Superior temporal gyrus (tissue), 1 donor: ENCODE measurements at regions not wholly inside any gene's neighbourhood (a gene's known extent, or its start where the extent isn't known, plus 50 kb on each side); places are given as distances from the start of the nearest gene placed in this dataset.
"Not testable (repeated sequence)": the region's sequence is repeated elsewhere in the genome, so short reads cannot be mapped to it uniquely, and the experiment has no call there.

Experiments
- DNase-seq: peaks from one replicate; pipeline ENCODE4 v3.0.0-alpha.2; 2016; ENCODE audit errors: extremely low spot score

GRCh38 chr7:32681174-32681518 is 185.9 kb downstream of the AVL9 start:
- no peak for DNase-seq

- DNase-seq: no peak
These were observed 185.2 kb downstream of the AVL9 start for GRCh38 chr7:32680259-32681173.

GRCh38 chr7:32679192-32679591 is 183.9 kb downstream of the AVL9 start:
- DNase-seq: no peak

GRCh38 chr7:32677593-32677992 is 182.3 kb downstream of the AVL9 start:
- DNase-seq: no peak

DNA sequence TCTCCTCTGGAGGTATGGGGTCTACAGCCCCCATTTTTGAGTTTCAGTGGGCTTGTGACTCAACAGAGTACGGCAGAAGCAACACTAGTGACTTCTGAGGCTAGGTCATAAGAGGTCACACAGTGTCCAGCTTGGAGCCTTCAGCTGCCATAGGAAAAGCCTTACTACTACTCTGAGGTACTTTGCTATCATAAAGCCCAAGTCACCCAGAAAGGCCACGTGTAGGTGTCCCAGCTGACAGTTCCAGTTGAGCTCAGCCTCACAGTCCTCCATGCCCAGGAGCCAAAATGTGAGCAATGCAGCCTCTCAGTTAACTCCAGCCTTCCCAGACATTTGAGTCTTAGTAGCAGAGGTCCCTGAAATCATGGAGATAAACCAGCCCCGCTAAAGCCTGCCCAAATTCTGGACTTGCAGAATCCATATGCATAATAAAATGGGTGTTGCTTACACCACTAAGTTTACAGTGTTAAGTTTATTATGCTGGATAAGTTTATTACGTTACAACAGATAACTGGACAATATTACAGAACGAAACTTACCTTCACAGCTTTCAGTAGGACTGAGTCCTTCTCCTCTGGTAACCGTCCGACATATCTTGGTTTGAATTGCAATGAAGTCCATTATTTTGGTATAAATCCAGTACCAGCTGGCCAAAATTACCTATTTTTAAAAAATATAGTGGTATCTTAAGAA is 181.1 kb downstream of the AVL9 start:
- no peak for DNase-seq

DNA sequence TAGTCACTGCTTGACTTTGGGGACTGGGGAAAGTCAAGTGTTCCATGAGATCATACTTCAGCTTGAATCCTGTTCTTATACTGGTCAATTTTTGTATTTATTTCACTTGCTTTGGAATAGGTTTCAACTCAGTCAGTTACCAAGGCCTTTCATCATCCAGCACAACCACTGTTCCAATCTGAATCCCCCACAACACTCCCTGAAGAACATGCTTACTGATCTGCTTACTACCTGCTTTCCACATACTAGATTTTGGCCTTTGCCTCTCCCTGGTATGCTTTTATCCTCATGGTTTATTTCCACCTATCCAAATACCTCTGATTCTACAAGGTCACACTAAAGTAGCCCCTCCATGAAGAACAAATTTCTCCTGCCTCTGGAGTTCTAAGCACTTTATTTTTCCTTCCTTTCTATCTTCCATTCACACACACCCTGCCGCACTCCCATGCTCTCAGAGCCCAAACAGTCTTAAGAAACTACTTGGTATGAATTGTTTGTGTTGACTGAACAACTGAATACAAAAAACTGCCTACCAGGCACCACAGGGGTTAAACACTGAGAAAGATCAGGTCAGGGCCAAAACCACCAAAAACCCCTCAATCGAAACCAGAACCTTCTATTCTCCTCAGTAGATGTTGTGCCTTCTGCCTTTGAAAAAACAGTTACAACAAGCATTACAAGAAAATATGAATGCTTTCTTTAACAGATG is 178.1 kb downstream of the AVL9 start:
- DNase-seq: no peak

DNA sequence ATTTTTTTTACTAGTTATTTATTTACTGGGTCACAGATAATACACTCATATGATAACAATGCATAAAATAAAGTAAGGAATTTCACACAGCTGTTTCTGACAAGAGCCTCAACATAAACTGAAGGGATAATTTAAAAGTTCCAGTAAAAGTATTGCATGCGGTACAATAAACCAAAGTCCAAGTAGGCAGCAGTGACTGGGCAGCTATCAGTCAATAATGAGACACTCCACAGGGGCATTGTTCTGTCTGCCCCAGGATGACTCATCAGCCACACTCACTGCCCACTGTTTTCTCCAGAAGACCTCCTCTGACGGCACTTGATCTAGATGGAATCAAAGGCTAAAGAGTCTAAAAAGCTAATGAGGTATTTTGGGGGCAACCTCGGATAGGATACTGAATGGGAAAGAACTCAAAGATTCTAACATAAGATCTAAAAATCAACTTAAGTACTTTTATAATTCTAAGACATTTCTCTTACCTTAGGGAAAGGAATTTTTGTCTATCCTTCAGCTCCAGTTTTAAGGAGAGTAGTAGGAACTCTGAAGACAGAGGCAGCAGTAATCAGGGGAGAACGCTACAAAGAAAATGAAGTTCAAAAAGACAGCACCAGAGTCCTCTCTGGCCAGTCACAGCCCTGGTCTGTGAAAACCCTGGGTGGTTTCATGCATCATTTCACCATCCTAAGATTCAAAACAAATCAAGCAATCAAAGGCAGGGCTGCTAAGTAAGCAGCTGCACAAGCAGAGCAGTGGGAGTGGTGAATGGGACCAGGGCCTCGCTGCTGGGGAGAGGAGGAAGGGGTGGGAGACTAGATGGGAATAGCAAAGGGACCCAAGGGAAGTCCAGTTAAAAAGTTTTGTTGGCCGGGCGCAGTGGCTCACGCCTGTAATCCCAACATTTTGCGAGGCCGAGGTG is 175.1 kb downstream of the AVL9 start:
- no peak for DNase-seq

- not testable (repeated sequence) for DNase-seq
These were observed 174.0 kb downstream of the AVL9 start for GRCh38 chr7:32669173-32669870.

- DNase-seq: not testable (repeated sequence)
These were observed 173.3 kb downstream of the AVL9 start for GRCh38 chr7:32668387-32669097.

DNA sequence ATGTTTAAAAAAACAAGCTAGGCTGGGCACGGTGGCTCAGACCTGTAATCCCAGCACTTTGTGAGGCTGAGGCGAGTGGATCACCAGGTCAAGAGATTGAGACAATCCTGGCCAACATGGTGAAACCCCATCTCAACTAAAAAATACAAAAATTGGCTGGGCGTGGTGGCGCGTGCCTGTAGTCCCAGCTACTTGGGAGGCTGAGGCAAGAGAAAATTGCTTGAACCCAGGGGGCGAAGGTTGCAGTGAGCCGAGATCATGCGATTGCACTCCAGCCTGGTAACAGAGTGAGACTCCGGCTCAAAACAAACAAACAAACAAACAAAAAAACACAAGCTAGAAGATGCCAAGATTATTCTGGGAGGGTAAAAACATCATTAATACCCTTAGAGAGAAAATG is 172.3 kb downstream of the AVL9 start:
- DNase-seq: not testable (repeated sequence)

GRCh38 chr7:32663805-32664211 is 168.5 kb downstream of the AVL9 start:
- DNase-seq: not testable (repeated sequence)

DNA sequence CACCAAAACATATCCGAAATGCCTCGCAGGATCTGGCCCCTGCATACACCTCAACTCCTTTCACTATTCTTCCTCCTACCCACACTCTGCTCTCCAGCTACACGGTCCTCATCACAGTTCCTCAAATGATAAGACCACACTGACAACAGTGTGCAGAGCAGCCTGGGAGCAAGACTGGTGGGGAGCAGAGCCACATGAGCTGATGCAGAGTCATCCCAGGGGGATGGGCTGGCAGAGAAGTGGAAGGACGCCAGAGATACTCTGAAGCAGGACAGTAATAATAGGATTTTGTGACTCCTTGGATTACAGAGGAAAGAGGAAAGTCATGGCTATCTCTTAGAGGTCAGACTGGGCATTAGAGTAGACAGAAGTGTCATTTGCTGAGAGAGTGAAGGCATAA is 167.2 kb downstream of the AVL9 start:
- DNase-seq: not testable (repeated sequence)

DNA sequence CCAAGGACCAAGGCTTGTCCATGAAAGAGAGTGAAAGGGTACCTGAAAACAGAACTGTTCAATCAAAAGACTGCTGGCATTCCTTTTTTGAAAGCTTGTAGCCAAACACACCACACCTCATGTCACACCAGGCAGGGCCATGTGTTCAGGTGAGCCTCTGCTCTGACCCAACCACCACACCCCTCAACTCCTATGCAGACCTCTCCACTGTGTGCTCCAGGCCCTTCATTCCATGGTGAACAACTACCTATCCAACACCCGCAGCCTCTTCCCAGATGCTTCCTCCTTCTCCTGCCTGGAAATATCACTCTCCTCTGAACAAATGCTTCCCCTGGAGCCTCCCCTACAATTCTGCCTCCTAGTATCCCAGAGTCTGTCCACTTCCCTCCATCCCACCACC is 166.6 kb downstream of the AVL9 start:
- no peak for DNase-seq

DNA sequence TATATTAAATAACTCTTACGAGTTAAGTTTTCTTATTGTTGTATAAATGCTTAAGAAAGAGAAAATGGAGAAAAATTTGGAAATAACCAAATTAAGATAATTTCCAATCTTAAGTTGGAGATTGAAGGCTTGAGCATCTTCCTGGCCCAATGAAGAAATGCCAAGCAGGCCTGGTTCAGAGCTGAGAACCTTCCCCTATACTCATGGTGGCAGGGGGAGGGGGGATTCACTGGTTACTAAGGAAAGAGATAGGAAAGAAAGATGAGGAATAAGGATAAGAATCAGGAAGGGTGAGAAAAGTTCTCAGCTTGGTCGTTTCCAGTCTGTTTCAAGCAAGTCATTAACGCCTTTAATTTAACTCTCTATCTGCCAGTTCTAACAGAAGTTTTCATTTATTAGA is 166.2 kb downstream of the AVL9 start:
- no peak for DNase-seq

DNA sequence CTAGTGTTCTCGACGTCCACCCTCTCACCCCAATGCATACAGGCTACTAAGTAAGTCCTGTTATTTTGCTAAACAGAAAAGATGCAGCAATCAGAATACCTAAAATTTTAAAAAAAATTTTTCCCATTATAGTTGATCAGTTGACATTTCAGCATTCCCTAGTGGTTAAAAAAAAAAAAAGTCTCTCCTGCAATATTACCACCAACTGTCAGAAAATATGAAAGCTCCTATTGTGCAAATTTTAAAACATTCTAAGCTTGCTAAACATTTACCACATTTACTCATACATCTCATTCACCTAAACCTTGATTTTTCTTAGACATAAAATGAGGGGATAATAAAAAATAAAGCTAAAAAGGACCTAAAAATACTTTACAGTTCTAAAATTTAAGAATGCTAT is 165.6 kb downstream of the AVL9 start:
- no peak for DNase-seq

DNA sequence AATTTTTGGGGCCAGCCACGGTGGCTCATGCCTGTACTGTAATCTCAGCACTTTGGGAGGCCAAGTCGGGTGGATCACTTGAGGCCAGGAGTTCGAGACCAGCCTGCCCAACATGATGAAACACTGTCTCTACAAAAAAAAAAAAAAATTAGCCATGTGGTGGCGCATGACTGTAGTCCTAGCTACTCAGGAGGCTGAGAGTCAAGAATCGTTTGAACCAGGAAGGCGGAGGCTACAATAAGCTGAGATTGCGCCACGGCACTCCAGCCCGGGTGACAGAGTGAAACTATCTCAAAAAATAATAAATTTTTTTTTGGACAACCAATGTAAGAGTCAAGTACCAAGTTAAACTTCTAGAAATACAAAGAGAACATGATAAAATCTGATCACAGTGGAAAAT is 164.6 kb downstream of the AVL9 start:
- no peak for DNase-seq

GRCh38 chr7:32658467-32658869 is 163.2 kb downstream of the AVL9 start:
- DNase-seq: no peak

DNA sequence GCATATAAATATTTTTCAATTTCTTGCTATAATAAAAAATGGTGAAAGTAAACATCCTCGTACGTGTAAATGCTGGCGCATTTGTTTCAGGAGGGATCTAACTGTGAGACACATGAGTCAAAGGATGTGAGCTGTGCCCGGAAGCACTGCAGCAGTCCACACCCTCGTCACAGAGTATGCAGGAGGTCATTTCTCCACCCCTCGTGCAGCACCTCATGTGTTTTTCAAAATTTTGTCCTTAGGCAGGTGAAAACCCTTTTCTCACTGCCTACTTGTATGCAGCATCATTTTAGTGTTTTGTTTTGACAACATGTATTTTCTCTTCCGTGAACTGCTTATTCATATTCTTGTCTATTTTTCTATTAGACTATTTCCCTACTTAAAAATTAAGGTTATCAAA is 162.7 kb downstream of the AVL9 start:
- DNase-seq: no peak

- DNase-seq: not testable (repeated sequence)
These were observed 159.3 kb downstream of the AVL9 start for GRCh38 chr7:32654549-32654948.

DNA sequence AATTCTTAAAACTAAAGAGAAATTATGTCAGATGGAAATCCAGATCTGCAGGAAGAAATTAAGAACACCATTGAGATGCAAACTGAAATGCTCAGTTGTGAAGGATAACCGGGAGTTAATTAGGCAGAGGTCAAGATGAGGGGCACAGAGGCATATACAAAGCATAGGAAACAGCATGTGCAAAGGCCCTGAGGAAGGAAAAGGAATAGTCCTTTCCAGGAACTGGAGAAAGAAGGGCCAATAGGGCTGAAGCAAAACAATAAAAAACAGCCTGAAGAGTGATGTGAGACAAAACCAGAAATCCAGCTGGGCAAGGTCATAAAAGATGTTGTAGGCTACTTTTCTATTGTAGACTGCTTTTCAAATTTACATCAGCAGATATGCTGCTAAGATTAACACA is 155.1 kb downstream of the AVL9 start:
- DNase-seq: not testable (repeated sequence)
